CD4-positive, alpha-beta T cell (primary cell): ENCODE measurements at regions not wholly inside any gene's neighbourhood (a gene's known extent, or its start where the extent isn't known, plus 50 kb on each side); places are given as distances from the start of the nearest gene placed in this dataset.

Experiments
- ATAC-seq: fragments of 200-7000 bp; cut with Tn5 transposase; one replicate; pipeline ENCODE4 v1.10.0; 2022; ENCODE audit warnings: mild to moderate bottlenecking; ENCODE audit not compliant: poor library complexity
- CTCF ChIA-PET: fragments of 350-600 bp; sonication (Branson Sonifier 250); formaldehyde crosslinking; loops from one replicate; lab custom pipeline; 2021; ENCODE audit warnings: antibody characterized with exemption, inconsistent platforms; lab: Charles Lee
- POLR2A ChIA-PET: fragments of 350-600 bp; sonication (Branson Sonifier 250); formaldehyde crosslinking; loops from one replicate; lab custom pipeline; 2021; ENCODE audit warnings: antibody characterized with exemption, inconsistent platforms; lab: Charles Lee
- DNase-seq, 14 experiments: peaks; one replicate each; pipeline ENCODE4 v3.0.0-alpha.2; 2013 to 2020; ENCODE audit warnings: mixed read lengths in 2 of 14
- H3K27ac ChIP-seq, 2 donors: one replicate each; pipeline versions ENCODE4 v1.5.1 to v1.7.0; 2013; ENCODE audit warnings: low read length in 2 of 2, low read depth in 1 of 2, mild to moderate bottlenecking in 1 of 2
- H3K27me3 ChIP-seq, 2 experiments: 1 replicate in 1 of 2; 2 replicates in 1 of 2; pipeline versions ENCODE4 v1.6.1 to v1.7.0; 2013; ENCODE audit warnings: low read length in 2 of 2, control low read depth in 1 of 2, mild to moderate bottlenecking in 1 of 2, moderate library complexity in 1 of 2; ENCODE audit not compliant: insufficient read depth in 2 of 2, control insufficient read depth in 1 of 2
- H3K36me3 ChIP-seq: one replicate; pipeline ENCODE4 v1.6.1; 2013; ENCODE audit warnings: low read length, control low read depth; ENCODE audit not compliant: insufficient read depth
- H3K4me1 ChIP-seq: one replicate; pipeline ENCODE4 v1.6.1; 2013; ENCODE audit warnings: low read length, control low read depth; ENCODE audit not compliant: insufficient read depth
- H3K4me3 ChIP-seq: one replicate; pipeline ENCODE4 v1.5.1; 2013; ENCODE audit warnings: mild to moderate bottlenecking, low read length, moderate library complexity
- H3K9me3 ChIP-seq, 2 experiments: 1 replicate in 1 of 2; 2 replicates in 1 of 2; pipeline versions ENCODE4 v1.6.1 to v1.7.0; 2013; ENCODE audit warnings: low read length in 2 of 2, mild to moderate bottlenecking in 2 of 2, control low read depth in 1 of 2, moderate library complexity in 1 of 2; ENCODE audit not compliant: control insufficient read depth in 1 of 2, insufficient read depth in 1 of 2
- H3K27ac Mint-ChIP-seq: one replicate; pipeline ENCODE4 v1.8.0; 2020; ENCODE audit warnings: mixed read lengths
- H3K27me3 Mint-ChIP-seq: one replicate; pipeline ENCODE4 v1.8.0; 2021; ENCODE audit warnings: mixed read lengths
- H3K36me3 Mint-ChIP-seq: one replicate; pipeline ENCODE4 v1.8.0; 2021; ENCODE audit warnings: low read depth, mixed read lengths
- H3K4me1 Mint-ChIP-seq: one replicate; pipeline ENCODE4 v1.8.0; 2021; ENCODE audit warnings: low read depth, mixed read lengths
- H3K4me3 Mint-ChIP-seq: one replicate; pipeline ENCODE4 v1.8.0; 2020; ENCODE audit warnings: mild to moderate bottlenecking, mixed read lengths
- H3K9me3 Mint-ChIP-seq: one replicate; pipeline ENCODE4 v1.8.0; 2020; ENCODE audit warnings: mixed read lengths
- intact Hi-C, 2 experiments: fragments of 100-400 bp; cut with DNase I in 1 of 2; cut with micrococcal nuclease in 1 of 2; formaldehyde crosslinking; loops; one replicate each; pipeline versions ENCODE4 v1.15.1 to v1.9.0; 2023 to 2025; cut with DNase I, micrococcal nuclease
- TF ChIP-seq, protein P1 (sequence below): fragments of 200-600 bp; IDR thresholded peaks from one replicate; pipeline ENCODE4 v1.8.0; 2022; ENCODE audit warnings: antibody characterized with exemption, mild to moderate bottlenecking

DNA sequence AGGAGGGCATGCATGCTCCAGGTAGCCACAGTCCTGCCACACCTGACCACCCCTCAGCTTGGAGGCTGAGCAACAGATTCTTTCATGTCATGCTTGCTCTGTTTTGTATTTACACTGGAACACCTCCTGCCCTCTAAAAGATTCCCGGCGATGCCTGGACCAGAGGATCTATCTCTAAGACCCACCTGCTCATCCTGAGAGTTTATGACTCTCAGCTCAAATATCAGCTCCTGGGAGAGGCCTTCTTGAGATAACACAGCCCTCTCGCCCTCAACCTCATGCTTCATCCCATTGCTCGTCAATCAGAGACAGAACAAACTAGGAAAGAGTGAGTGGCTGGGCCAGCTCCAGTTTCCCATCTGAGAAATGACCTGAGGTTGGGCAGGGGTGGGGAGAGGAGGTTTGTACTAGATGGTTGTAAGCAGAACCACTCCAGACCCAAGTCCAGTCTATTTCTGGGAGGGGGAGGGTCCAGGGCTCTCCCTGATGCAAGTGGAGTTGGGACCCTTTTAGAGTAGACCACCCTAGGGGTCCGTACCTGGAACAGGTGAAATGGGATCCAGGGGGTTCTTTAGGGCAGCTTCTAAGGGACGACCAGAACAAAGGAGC is 524.5 kb downstream of the MATN1 start:
- Histone ChIP-seq H3K27ac (no peak overlapping the region), H3K4me3 (no peak overlapping the region), H3K27me3 (no peaks in the 10 kb centered on the region), H3K9me3 (peaks cover 0 to 8% of the 10 kb centered on the region in 2 experiments), H3K4me1 (peaks cover 7% of the 10 kb centered on the region), H3K36me3 (no peaks in the 10 kb centered on the region)
- Mint-ChIP-seq H3K4me3 (no peak overlapping the region), H3K27me3 (peaks cover 33% of the 10 kb centered on the region), H3K4me1 (no peaks in the 10 kb centered on the region), H3K9me3 (peaks cover 2% of the 10 kb centered on the region), H3K27ac (no peak overlapping the region), H3K36me3 (no peaks in the 10 kb centered on the region)
- ChIA-PET CTCF (no interaction called here), POLR2A (no interaction called here)
- ATAC-seq (no peak), DNase-seq (no peak)
- TF ChIP-seq, protein P1, sequence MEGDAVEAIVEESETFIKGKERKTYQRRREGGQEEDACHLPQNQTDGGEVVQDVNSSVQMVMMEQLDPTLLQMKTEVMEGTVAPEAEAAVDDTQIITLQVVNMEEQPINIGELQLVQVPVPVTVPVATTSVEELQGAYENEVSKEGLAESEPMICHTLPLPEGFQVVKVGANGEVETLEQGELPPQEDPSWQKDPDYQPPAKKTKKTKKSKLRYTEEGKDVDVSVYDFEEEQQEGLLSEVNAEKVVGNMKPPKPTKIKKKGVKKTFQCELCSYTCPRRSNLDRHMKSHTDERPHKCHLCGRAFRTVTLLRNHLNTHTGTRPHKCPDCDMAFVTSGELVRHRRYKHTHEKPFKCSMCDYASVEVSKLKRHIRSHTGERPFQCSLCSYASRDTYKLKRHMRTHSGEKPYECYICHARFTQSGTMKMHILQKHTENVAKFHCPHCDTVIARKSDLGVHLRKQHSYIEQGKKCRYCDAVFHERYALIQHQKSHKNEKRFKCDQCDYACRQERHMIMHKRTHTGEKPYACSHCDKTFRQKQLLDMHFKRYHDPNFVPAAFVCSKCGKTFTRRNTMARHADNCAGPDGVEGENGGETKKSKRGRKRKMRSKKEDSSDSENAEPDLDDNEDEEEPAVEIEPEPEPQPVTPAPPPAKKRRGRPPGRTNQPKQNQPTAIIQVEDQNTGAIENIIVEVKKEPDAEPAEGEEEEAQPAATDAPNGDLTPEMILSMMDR, result no peak
- intact Hi-C loops, result no loop called here

DNA sequence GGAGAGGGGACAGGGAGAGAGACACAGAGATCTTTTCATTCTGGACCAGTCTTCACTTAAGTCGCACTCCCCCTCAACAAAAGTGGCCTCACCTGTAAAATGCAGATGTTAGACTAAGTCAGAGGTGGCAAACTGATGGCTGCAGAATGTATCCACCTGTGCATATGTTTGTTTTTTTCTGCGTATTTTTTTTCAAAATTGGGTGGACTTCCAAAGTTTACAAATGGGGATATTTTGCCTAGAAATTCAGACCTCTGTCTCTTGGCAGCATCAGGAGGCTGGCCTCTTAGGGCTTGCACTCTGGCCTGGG is 525.0 kb downstream of the MATN1 start:
- H3K4me1 ChIP-seq, result peaks cover 7% of the 10 kb centered on the region
- Mint-ChIP-seq H3K27me3 (peaks cover 32% of the 10 kb centered on the region), H3K4me1 (no peaks in the 10 kb centered on the region), H3K4me3 (no peak overlapping the region), H3K36me3 (no peaks in the 10 kb centered on the region), H3K27ac (no peak overlapping the region), H3K9me3 (peaks cover 2% of the 10 kb centered on the region)
- H3K4me3 ChIP-seq, result no peak overlapping the region
- intact Hi-C loops, result no loop called here
- H3K36me3 ChIP-seq, result no peaks in the 10 kb centered on the region
- H3K9me3 ChIP-seq, result peaks cover 0 to 8% of the 10 kb centered on the region in 2 experiments
- TF ChIP-seq, protein P1, result no peak
- POLR2A ChIA-PET, result no interaction called here
- H3K27ac ChIP-seq, result no peak overlapping the region
- H3K27me3 ChIP-seq, result no peaks in the 10 kb centered on the region
- CTCF ChIA-PET, result no interaction called here
- DNase-seq, result no peak
- ATAC-seq, result no peak

DNA sequence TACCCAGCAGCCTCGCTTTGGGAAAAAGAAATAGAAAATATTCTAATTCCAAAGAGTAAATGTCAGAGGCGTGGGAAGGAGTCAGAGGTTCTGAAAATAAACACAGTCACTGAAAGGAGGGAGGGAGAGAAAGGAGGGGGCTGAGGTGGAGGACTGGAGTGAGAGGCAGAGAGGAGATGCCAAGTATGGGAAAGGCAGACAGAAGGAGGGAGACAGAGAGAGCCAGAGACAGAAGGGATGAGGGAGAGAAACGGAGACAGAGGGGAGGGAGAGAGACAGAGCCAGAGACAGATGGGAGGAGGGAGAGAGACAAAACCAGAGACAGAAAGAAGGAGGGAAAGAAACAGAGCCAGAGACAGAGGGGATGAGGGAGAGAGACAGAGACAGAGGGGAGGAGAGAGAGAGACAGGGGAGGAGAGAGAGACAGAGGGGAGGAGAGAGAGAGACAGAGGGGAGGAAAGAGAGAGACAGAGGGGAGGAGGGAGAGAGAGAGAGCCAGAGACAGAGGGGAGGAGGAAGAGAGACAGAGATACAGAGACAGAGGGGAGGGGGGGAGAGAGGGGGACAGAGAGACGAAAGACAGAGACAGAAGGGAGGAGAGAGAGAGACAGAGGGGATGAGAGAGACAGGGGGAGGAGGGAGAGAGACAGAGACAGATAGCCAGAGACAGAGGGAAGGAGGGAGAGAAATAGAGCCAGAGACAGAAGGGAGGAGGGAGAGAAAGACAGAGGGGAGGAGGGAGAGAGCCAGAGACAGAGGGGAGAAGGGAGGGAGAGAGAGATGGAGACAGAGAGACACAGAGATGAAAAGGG is 525.5 kb downstream of the MATN1 start:
- Mint-ChIP-seq H3K36me3 (no peaks in the 10 kb centered on the region), H3K27ac (no peak overlapping the region), H3K4me3 (no peak overlapping the region), H3K27me3 (peaks cover 32% of the 10 kb centered on the region), H3K4me1 (no peaks in the 10 kb centered on the region), H3K9me3 (peaks cover 2% of the 10 kb centered on the region)
- Histone ChIP-seq H3K4me1 (peaks cover 12% of the 10 kb centered on the region), H3K27me3 (no peaks in the 10 kb centered on the region), H3K9me3 (peaks cover 0 to 13% of the 10 kb centered on the region in 2 experiments), H3K36me3 (no peaks in the 10 kb centered on the region), H3K4me3 (no peak overlapping the region), H3K27ac (no peak overlapping the region)
- ChIA-PET CTCF (no interaction called here), POLR2A (no interaction called here)
- intact Hi-C loops, result no loop called here
- ATAC-seq (no peak), DNase-seq (no peak)
- TF ChIP-seq, protein P1, result no peak
